Coronary artery (tissue), 2 donors: ENCODE measurements at regions not wholly inside any gene's neighbourhood (a gene's known extent, or its start where the extent isn't known, plus 50 kb on each side); places are given as distances from the start of the nearest gene placed in this dataset.

Experiments used
- DNase-seq: peaks from one replicate; pipeline ENCODE4 v3.0.0-alpha.2; 2017; ENCODE audit warnings: low spot score
- H3K27ac ChIP-seq, 2 donors: fragments of 200-600 bp; sonication (generic); one replicate each; pipeline ENCODE4 v1.5.1; 2016 to 2019
- H3K4me3 ChIP-seq: fragments of 200-600 bp; sonication (generic); 2 replicates; pipeline ENCODE4 v1.5.1; 2016; ENCODE audit warnings: mild to moderate bottlenecking, moderate library complexity
- CTCF ChIP-seq: fragments of 200-600 bp; sonication (generic); IDR thresholded peaks from one replicate; pipeline ENCODE4 v1.5.1; 2019; ENCODE audit warnings: antibody characterized with exemption

DNA sequence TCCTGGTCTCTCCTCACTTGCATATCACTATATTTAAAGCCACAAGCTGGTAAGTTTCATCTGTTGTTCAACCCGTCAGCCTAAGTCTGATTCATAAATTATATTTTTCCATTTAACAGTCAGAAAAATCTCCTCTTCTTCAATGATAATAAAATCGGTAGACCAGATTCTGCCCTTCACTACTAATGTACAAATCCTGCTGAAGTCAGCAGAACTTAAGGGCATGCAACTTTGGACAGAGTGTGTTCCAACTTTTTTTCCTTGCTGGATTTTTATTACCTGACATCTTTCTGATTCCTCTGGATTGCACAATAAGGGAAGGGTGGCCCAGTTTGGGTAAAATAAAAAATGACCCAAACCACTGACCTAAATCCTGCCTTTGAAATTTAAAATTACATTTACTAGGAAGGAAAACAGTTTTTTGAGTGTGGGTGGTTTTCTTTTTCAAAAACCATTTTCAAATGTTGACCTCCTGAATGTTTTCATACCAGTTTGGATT lies 125.4 kb upstream of the DIO2 start:
- no peak overlapping the region for H3K27ac ChIP-seq
- no peak overlapping the region for H3K4me3 ChIP-seq
- DNase-seq = no peak
- TF ChIP-seq CTCF = no peak

DNA sequence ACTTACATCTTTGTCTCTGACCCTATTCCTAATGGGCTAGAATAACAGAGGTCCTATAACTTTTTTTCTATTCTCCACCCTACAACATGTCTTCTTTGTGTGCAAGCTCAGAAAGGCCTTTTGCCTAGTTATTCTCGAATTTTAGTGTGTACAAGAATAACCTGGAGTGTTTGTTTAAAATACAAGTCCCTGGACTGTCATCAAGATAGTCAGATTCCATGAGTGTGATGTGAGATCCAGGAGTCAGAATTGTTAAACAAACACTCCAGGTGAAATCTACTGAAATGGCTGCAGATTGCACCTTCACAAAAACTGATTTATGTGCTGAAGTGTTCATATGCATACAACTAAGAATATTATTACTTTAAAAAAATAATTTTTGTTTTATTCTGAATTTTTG lies 114.4 kb upstream of the DIO2 start:
- no peak for TF ChIP-seq CTCF
- Histone ChIP-seq H3K27ac (no peak overlapping the region), H3K4me3 (no peak overlapping the region)
- DNase-seq = no peak

DNA sequence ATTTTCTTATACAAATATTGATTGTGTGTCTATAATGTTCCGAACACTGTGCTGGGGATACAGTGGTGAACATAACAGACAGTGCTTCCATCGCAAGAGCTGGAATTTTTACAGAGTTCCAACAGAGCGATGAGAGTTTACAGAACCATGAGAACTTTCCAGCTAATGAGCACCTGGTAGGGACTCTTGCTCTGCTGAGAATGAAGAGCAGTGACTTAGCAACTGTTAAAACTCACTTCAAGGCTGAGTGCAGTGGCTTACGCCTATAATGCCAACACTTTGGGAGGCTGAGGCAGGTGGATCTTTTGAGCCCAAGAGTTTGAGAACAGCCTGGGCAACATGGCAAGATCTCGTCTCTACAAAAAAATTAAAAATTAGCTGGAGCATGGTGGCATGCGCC lies 113.8 kb upstream of the DIO2 start:
- TF ChIP-seq CTCF = no peak
- Histone ChIP-seq H3K4me3 (no peak overlapping the region), H3K27ac (no peak overlapping the region)
- no peak for DNase-seq

DNA sequence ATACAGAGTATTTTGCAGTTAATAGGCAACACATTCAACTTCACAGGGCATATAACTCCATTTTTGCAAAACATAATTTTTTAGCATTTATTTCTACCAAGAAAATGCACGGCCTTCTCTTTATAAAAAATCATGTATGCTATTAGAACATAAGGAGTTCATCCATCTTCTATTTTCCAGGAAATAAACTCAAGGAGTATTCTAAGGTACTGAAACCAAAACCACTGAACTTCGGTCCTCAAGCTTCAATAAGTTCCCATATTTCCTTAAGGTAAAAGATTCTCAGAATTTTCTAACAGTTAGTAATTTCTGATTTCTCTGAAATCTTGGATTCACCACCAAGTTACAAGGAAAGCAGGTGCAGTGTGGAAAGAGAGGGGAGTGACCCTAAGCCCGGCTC lies 113.3 kb upstream of the DIO2 start:
- H3K4me3 ChIP-seq = no peak overlapping the region
- TF ChIP-seq CTCF = no peak
- no peak for DNase-seq
- no peak overlapping the region for H3K27ac ChIP-seq

DNA sequence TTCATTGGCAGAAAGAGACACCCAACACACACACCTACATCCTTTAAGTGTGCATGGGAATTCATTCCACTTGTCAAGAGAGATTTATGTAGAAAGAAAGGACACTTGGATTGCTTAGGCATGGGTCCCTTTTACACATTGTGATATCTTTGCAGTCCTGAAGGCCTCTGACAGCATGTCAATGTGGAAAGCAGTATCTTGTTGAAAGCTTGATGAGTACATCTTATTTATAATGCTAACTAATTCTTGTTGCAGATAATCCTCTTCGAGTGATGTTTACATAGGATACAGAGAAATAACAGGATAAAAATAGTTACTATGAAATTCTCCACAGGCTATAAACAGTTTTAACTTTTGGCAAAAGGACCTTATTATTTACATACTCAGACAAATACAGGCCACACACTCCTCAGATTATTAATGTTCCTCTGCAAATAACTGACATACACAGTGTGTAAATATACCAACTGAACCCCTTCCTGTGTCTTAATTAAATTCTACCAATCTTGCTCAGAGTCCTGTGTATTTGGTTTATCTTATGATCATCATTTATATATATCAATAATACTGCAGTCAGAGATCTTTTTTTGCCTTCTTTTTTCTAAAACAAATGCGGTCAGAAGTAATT lies 111.8 kb upstream of the DIO2 start:
- Histone ChIP-seq H3K27ac (no peak overlapping the region), H3K4me3 (no peak overlapping the region)
- no peak for DNase-seq
- TF ChIP-seq CTCF = no peak

DNA sequence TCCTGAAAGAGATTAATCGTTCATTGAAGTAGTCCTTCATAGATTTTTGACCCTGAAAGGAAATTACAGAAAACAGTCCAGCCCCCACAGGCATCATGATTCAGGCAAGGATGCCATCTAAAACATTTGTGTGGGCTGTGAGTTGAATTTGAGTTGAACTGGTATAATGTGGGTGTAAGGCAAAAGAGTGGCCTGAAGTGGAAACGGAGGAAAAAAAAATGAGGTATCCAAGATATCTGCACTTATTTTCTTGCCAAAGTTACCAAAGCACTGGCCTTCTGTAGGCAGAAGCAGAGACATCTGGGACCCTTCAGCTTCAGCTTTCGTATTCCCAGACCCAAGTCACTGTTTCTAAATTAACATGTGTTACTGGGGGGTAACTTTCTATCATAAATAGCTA lies 105.1 kb upstream of the DIO2 start:
- H3K4me3 ChIP-seq = no peak overlapping the region
- no peak for DNase-seq
- no peak overlapping the region for H3K27ac ChIP-seq
- TF ChIP-seq CTCF = no peak

DNA sequence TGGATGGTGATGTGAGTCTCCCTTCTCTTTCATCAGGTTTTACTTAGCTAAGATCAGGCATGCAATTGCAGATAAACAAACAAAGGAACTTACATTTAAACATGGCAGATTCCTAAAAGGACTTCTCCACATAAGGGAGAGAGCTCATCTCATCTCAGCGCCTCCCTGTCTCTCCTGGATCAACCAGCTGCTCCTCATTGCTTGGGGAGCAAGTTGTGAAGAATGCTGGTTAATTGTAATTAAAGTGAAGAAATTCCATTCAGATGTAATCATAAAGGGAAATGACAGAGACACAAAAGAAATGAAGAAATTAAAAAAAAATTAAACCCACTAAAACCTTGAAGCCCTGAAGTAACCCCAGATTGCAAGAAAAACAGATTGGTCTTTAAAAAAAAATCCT lies 104.4 kb upstream of the DIO2 start:
- no peak for TF ChIP-seq CTCF
- H3K27ac ChIP-seq = no peak overlapping the region

More for the DNA sequence above, 104.4 kb upstream of the DIO2 start:
- no peak overlapping the region for H3K4me3 ChIP-seq
- DNase-seq = no peak
